ENCODE measurements at regions not wholly inside any gene's neighbourhood (a gene's known extent, or its start where the extent isn't known, plus 50 kb on each side); places are given as distances from the start of the nearest gene placed in this dataset.

- no peak for TF ChIP-seq POLR2A (IDR thresholded peaks at IDR 0.05)
- TF ChIP-seq, protein P1, sequence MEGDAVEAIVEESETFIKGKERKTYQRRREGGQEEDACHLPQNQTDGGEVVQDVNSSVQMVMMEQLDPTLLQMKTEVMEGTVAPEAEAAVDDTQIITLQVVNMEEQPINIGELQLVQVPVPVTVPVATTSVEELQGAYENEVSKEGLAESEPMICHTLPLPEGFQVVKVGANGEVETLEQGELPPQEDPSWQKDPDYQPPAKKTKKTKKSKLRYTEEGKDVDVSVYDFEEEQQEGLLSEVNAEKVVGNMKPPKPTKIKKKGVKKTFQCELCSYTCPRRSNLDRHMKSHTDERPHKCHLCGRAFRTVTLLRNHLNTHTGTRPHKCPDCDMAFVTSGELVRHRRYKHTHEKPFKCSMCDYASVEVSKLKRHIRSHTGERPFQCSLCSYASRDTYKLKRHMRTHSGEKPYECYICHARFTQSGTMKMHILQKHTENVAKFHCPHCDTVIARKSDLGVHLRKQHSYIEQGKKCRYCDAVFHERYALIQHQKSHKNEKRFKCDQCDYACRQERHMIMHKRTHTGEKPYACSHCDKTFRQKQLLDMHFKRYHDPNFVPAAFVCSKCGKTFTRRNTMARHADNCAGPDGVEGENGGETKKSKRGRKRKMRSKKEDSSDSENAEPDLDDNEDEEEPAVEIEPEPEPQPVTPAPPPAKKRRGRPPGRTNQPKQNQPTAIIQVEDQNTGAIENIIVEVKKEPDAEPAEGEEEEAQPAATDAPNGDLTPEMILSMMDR (IDR thresholded peaks at IDR 0.05) = peak in 2 of 6 experiments; percentile 10 to 12
Measured at GRCh38 chr4:26069218-26069617, 155.2 kb downstream of the SMIM20 start.
